ENCODE measurements at regions not wholly inside any gene's neighbourhood (a gene's known extent, or its start where the extent isn't known, plus 50 kb on each side); places are given as distances from the start of the nearest gene placed in this dataset.

DNA sequence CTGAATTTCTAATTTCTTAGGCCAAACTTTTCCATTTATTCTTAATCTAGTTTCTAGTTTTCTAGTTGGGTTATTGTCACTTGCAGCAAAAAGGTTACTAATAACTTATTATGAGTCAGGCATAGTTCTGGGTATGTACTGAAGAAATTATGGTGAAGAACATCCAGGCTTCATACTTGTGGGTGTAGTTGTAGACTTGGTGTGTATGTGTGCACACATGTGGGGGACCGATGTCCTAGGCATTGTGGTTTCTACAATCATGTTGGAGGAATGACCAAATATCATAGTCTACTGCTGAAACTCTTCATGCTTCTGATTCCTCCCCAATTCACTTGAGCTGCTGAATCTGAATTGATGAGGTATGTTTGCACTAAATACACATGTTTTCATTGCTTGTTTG lies 141.2 kb downstream of the PMAIP1 start:
- Histone ChIP-seq H3K27ac (ENCODE audit: low read depth in 2 of 2, low read length in 1 of 2) (no peak overlapping the region), H3K4me1 (ENCODE audit: control insufficient read depth in 2 of 2, insufficient read depth in 2 of 2, low read length in 1 of 2) (no peaks in the 10 kb centered on the region), H3K4me3 (ENCODE audit: low read depth in 1 of 2, low read length in 2 of 2) (no peak overlapping the region), H3K9me3 (ENCODE audit: control insufficient read depth in 2 of 2, insufficient read depth in 1 of 2, low read depth in 1 of 2, low read length in 1 of 2) (no peaks in the 10 kb centered on the region), H3K27me3 (ENCODE audit: control insufficient read depth in 1 of 2, insufficient read depth in 2 of 2, low read length in 2 of 2) (no peaks in the 10 kb centered on the region), H3K36me3 (ENCODE audit: control insufficient read depth in 2 of 2, insufficient read depth in 2 of 2, low read length in 1 of 2) (no peaks in the 10 kb centered on the region)
- WGBS, 2 donors, result 87 to 89% methylated on average over 1 of the region's 1 CpG

DNA sequence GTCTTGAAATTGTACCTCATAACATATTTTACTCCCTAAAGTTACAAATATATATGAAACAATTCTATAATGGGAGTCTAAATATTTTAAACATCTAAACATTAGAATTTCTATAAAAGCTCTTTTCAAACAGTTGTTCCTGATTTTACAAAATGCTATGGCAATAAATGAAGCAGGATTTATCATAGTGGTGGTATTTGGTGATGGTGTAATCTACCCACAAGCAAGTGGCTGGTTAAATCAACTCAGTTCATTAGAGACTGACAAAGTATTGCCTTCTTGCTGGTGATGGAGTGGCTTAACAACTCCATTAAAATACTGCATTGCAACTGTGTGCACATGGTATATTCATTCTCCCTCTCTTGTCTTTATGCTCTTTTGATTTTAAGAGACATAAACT lies 138.9 kb downstream of the PMAIP1 start:
- H3K4me3 ChIP-seq (ENCODE audit: low read depth in 1 of 2, low read length in 2 of 2), result no peak overlapping the region
- no peaks in the 10 kb centered on the region for H3K27me3 ChIP-seq (ENCODE audit: control insufficient read depth in 1 of 2, insufficient read depth in 2 of 2, low read length in 2 of 2)
- no peaks in the 10 kb centered on the region for H3K9me3 ChIP-seq (ENCODE audit: control insufficient read depth in 2 of 2, insufficient read depth in 1 of 2, low read depth in 1 of 2, low read length in 1 of 2)
- H3K4me1 ChIP-seq (ENCODE audit: control insufficient read depth in 2 of 2, insufficient read depth in 2 of 2, low read length in 1 of 2), result no peaks in the 10 kb centered on the region
- no peaks in the 10 kb centered on the region for H3K36me3 ChIP-seq (ENCODE audit: control insufficient read depth in 2 of 2, insufficient read depth in 2 of 2, low read length in 1 of 2)
- H3K27ac ChIP-seq (ENCODE audit: low read depth in 2 of 2, low read length in 1 of 2), result no peak overlapping the region

DNA sequence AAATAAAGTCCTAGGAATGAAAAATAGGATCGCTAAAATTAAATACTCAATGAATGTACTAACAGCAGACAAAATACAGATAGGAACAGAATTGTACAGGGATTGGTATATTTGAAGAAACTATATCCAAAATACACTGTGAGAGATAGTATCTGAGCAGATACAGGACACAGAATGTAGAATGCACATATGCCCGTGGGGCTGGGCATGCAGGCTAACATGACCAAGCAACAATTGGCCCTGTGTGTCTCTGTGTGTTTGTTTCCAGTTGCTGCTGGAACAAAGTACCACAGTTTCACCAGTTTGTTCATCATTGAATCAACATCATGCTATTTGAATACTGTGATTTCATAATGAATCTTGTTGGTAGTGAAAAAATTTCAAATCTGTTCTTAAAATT lies 127.6 kb downstream of the PMAIP1 start:
- no peaks in the 10 kb centered on the region for H3K36me3 ChIP-seq (ENCODE audit: control insufficient read depth in 2 of 2, insufficient read depth in 2 of 2, low read length in 1 of 2)
- no peak overlapping the region for H3K4me3 ChIP-seq (ENCODE audit: low read depth in 1 of 2, low read length in 2 of 2)
- H3K27ac ChIP-seq (ENCODE audit: low read depth in 2 of 2, low read length in 1 of 2), result no peak overlapping the region
- no peaks in the 10 kb centered on the region for H3K4me1 ChIP-seq (ENCODE audit: control insufficient read depth in 2 of 2, insufficient read depth in 2 of 2, low read length in 1 of 2)
- H3K27me3 ChIP-seq (ENCODE audit: control insufficient read depth in 1 of 2, insufficient read depth in 2 of 2, low read length in 2 of 2), result no peaks in the 10 kb centered on the region
- 77 to 80% methylated on average over 2 of the region's 2 CpGs for WGBS, 2 donors
- no peaks in the 10 kb centered on the region for H3K9me3 ChIP-seq (ENCODE audit: control insufficient read depth in 2 of 2, insufficient read depth in 1 of 2, low read depth in 1 of 2, low read length in 1 of 2)

DNA sequence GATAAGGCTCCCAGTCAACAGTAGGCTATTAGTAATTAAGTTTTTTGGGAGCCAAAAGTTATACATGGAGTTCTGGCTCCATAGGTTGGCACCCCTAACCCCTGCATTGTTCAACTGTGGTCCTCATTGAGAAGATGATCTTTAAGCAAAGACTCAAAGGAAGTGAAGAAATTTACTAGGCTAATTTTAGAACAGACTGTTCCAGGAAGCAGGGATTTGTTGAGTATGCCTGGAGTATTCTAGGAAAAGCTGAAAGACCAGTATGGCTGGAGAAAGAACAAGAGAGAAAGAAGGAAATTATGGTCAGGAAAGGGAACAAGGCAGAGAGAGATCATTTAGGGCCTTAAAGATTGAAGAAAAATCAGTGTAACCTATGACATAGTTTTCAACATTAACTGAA lies 125.1 kb downstream of the PMAIP1 start:
- Histone ChIP-seq H3K9me3 (ENCODE audit: control insufficient read depth in 2 of 2, insufficient read depth in 1 of 2, low read depth in 1 of 2, low read length in 1 of 2) (no peaks in the 10 kb centered on the region), H3K4me1 (ENCODE audit: control insufficient read depth in 2 of 2, insufficient read depth in 2 of 2, low read length in 1 of 2) (no peaks in the 10 kb centered on the region), H3K36me3 (ENCODE audit: control insufficient read depth in 2 of 2, insufficient read depth in 2 of 2, low read length in 1 of 2) (no peaks in the 10 kb centered on the region), H3K27ac (ENCODE audit: low read depth in 2 of 2, low read length in 1 of 2) (no peak overlapping the region), H3K4me3 (ENCODE audit: low read depth in 1 of 2, low read length in 2 of 2) (no peak overlapping the region), H3K27me3 (ENCODE audit: control insufficient read depth in 1 of 2, insufficient read depth in 2 of 2, low read length in 2 of 2) (no peaks in the 10 kb centered on the region)

DNA sequence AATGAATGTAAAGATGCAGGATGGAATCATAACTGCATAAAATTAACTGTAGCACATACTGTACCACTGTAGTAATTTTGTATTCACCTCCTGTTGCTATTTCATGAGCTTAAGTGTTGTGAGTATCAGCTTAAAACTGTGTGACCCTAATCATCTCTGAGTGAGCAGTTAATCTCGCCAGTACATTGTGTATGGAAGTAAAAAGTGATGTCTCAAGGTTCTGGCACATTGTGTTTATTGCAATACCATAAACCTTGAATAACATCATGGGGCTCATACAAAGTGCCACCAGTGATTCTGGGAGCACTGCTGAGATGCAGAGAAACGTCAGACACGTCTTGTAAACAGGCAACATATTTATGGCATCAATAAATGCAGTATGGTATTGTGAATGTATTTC lies 124.5 kb downstream of the PMAIP1 start:
- WGBS, 2 donors, result 53 to 68% methylated on average over 3 of the region's 3 CpGs

DNA sequence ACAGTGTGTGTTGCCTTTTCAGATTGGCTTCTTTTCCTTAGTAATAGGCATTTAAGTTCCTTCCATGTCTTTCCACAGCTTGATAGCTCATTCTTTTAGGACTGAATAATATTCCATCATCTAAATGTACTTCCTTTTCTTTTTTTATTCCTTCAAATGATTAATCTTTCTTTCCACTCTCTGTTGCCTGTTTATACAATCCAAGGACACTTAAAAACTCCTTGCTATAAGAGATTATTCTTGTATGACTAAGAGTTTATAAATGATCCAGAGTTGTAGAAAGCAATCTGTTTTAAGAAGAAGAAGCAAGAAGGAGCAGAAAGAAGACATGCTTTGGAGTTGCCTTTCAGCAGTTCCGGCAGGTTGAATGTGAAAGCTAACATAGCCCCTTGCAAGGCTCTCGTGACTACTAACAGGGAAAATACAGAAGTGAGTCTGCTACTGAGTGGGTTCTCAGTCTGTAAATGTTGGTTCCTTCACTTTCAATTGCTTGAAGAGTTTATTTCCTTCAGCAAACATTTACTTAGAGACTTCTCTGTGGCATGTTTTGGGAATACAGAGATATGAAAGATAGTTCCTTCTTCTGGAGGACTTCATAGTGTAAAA lies 123.0 kb downstream of the PMAIP1 start:
- WGBS, 2 donors, result 45 to 49% methylated on average over 2 of the region's 2 CpGs
- Histone ChIP-seq H3K36me3 (ENCODE audit: control insufficient read depth in 2 of 2, insufficient read depth in 2 of 2, low read length in 1 of 2) (no peaks in the 10 kb centered on the region), H3K9me3 (ENCODE audit: control insufficient read depth in 2 of 2, insufficient read depth in 1 of 2, low read depth in 1 of 2, low read length in 1 of 2) (no peaks in the 10 kb centered on the region), H3K4me1 (ENCODE audit: control insufficient read depth in 2 of 2, insufficient read depth in 2 of 2, low read length in 1 of 2) (no peaks in the 10 kb centered on the region), H3K27me3 (ENCODE audit: control insufficient read depth in 1 of 2, insufficient read depth in 2 of 2, low read length in 2 of 2) (no peaks in the 10 kb centered on the region), H3K4me3 (ENCODE audit: low read depth in 1 of 2, low read length in 2 of 2) (no peak overlapping the region), H3K27ac (ENCODE audit: low read depth in 2 of 2, low read length in 1 of 2) (no peak overlapping the region)

More for the DNA sequence above, 124.5 kb downstream of the PMAIP1 start:
- H3K9me3 ChIP-seq (ENCODE audit: control insufficient read depth in 2 of 2, insufficient read depth in 1 of 2, low read depth in 1 of 2, low read length in 1 of 2), result no peaks in the 10 kb centered on the region
- H3K27me3 ChIP-seq (ENCODE audit: control insufficient read depth in 1 of 2, insufficient read depth in 2 of 2, low read length in 2 of 2), result no peaks in the 10 kb centered on the region
- H3K36me3 ChIP-seq (ENCODE audit: control insufficient read depth in 2 of 2, insufficient read depth in 2 of 2, low read length in 1 of 2), result no peaks in the 10 kb centered on the region
- H3K4me1 ChIP-seq (ENCODE audit: control insufficient read depth in 2 of 2, insufficient read depth in 2 of 2, low read length in 1 of 2), result no peaks in the 10 kb centered on the region
- no peak overlapping the region for H3K27ac ChIP-seq (ENCODE audit: low read depth in 2 of 2, low read length in 1 of 2)
- no peak overlapping the region for H3K4me3 ChIP-seq (ENCODE audit: low read depth in 1 of 2, low read length in 2 of 2)

DNA sequence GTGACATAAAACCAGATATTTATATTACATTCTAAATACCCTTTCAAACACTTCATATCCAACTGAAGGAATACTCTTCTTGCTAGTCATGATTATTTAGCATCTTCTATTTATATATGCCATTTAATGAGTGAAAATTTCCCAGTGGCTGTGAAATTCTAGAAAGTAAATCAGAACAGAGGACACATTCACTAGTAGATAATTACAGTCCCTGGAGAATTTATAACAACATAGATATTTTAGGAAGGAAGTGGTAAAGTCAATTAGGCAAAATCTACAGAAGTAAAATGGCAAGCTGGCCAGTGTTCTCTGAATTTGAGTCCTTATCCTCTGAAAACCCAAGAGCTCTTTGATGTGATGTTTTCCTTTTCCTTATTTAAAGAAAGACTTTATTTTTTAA lies 121.8 kb downstream of the PMAIP1 start:
- H3K27ac ChIP-seq (ENCODE audit: low read depth in 2 of 2, low read length in 1 of 2), result no peak overlapping the region
- no peak overlapping the region for H3K4me3 ChIP-seq (ENCODE audit: low read depth in 1 of 2, low read length in 2 of 2)
- H3K9me3 ChIP-seq (ENCODE audit: control insufficient read depth in 2 of 2, insufficient read depth in 1 of 2, low read depth in 1 of 2, low read length in 1 of 2), result no peaks in the 10 kb centered on the region
- no peaks in the 10 kb centered on the region for H3K4me1 ChIP-seq (ENCODE audit: control insufficient read depth in 2 of 2, insufficient read depth in 2 of 2, low read length in 1 of 2)
- H3K27me3 ChIP-seq (ENCODE audit: control insufficient read depth in 1 of 2, insufficient read depth in 2 of 2, low read length in 2 of 2), result no peaks in the 10 kb centered on the region
- no peaks in the 10 kb centered on the region for H3K36me3 ChIP-seq (ENCODE audit: control insufficient read depth in 2 of 2, insufficient read depth in 2 of 2, low read length in 1 of 2)

DNA sequence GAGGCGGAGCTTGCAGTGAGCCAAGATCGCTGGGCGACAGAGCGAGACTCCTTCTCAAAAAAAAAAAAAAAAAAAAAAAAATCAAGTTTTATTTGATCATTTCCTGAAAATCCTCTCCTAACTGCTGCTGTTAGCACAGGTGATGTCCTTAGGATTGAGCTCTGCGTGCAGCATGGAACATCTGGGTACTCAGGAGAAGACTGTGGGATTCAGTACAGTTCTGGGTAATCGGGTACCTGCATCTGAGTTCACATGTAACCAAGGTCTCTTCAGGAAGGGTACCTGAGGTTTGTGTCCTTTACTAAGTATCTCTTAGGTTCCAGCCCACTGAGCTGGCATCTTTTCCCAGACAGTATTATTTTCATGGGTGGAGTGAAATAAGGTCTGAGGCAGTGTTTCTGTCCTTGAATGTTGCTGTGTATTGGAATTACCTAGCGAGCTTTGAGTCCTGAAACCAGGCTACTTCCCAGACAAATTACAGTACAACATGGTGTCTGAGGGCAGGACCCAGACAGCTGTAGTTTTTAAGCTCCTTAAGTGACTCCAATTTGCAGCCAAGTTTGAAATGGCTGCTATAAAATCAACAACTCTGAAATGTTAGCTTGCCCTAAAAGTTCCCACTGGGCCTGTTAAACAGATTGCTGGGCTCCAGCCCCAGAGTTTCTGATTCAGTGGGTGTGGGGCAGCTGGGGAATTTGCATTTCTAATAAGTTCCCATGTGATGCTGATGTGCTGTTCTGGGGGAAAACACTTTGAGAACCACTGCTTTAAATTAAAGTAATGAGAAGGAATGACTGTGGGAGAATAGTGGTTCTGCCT lies 120.5 kb downstream of the PMAIP1 start:
- Histone ChIP-seq H3K4me3 (ENCODE audit: low read depth in 1 of 2, low read length in 2 of 2) (no peak overlapping the region), H3K27ac (ENCODE audit: low read depth in 2 of 2, low read length in 1 of 2) (no peak overlapping the region), H3K36me3 (ENCODE audit: control insufficient read depth in 2 of 2, insufficient read depth in 2 of 2, low read length in 1 of 2) (no peaks in the 10 kb centered on the region), H3K4me1 (ENCODE audit: control insufficient read depth in 2 of 2, insufficient read depth in 2 of 2, low read length in 1 of 2) (no peaks in the 10 kb centered on the region), H3K27me3 (ENCODE audit: control insufficient read depth in 1 of 2, insufficient read depth in 2 of 2, low read length in 2 of 2) (no peaks in the 10 kb centered on the region), H3K9me3 (ENCODE audit: control insufficient read depth in 2 of 2, insufficient read depth in 1 of 2, low read depth in 1 of 2, low read length in 1 of 2) (no peaks in the 10 kb centered on the region)
- 89 to 96% methylated on average over 7 of the region's 7 CpGs for WGBS, 2 donors

DNA sequence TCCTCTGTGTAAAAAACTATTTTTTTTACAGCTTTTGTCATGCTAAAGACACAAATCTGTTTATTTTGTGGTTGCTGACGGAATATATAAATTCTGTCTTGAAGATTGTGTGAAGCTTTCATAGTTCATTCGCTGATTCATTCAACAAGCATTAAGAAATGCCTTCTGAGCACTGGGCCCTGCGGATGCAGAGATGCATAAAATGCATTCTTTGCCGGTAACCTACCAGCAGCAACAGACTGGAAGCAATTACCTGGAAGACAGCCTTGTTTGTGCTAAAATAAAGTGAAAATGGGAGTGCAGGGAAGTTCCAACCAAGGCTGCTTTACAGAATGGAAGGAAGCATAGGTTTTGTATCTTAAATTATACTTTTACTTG lies 119.7 kb downstream of the PMAIP1 start:
- Histone ChIP-seq H3K27ac (ENCODE audit: low read depth in 2 of 2, low read length in 1 of 2) (no peak overlapping the region), H3K27me3 (ENCODE audit: control insufficient read depth in 1 of 2, insufficient read depth in 2 of 2, low read length in 2 of 2) (no peaks in the 10 kb centered on the region), H3K4me1 (ENCODE audit: control insufficient read depth in 2 of 2, insufficient read depth in 2 of 2, low read length in 1 of 2) (no peaks in the 10 kb centered on the region), H3K9me3 (ENCODE audit: control insufficient read depth in 2 of 2, insufficient read depth in 1 of 2, low read depth in 1 of 2, low read length in 1 of 2) (no peaks in the 10 kb centered on the region), H3K4me3 (ENCODE audit: low read depth in 1 of 2, low read length in 2 of 2) (no peak overlapping the region), H3K36me3 (ENCODE audit: control insufficient read depth in 2 of 2, insufficient read depth in 2 of 2, low read length in 1 of 2) (no peaks in the 10 kb centered on the region)
- 81 to 83% methylated on average over 4 of the region's 4 CpGs for whole genome bisulfite sequencing, 2 donors

Measured in esophagus (tissue), 2 donors.